Activated naive CD8-positive, alpha-beta T cell treated with anti-CD3 and anti-CD28 coated beads, Interleukin-2, amount 10 ng/mL, durations not matched to agents 7 days and 5 days (primary cell): ENCODE measurements at regions not wholly inside any gene's neighbourhood (a gene's known extent, or its start where the extent isn't known, plus 50 kb on each side); places are given as distances from the start of the nearest gene placed in this dataset.

ENCODE experiments used
- ATAC-seq: fragments of 150-1000 bp; cut with Tn5 transposase; one replicate; pipeline ENCODE4 v1.10.0; 2021; ENCODE audit warnings: low read depth, moderate library complexity
- POLR2A ChIA-PET: fragments of 350-600 bp; sonication (Branson Sonifier 250); formaldehyde crosslinking; loops from one replicate; lab custom pipeline; 2021; ENCODE audit warnings: antibody characterized with exemption; lab: Charles Lee
- DNase-seq: peaks from one replicate; pipeline ENCODE4 v3.0.0; 2021
- H3K27ac Mint-ChIP-seq: one replicate; pipeline ENCODE4 v1.8.0; 2022; ENCODE audit warnings: mild to moderate bottlenecking, mixed read lengths
- H3K27me3 Mint-ChIP-seq: one replicate; pipeline ENCODE4 v1.8.0; 2022; ENCODE audit warnings: mild to moderate bottlenecking, moderate library complexity, mixed read lengths
- H3K36me3 Mint-ChIP-seq: one replicate; pipeline ENCODE4 v1.8.0; 2021; ENCODE audit warnings: mild to moderate bottlenecking, mixed read lengths
- H3K4me1 Mint-ChIP-seq: one replicate; pipeline ENCODE4 v1.8.0; 2021; ENCODE audit warnings: mixed read lengths
- H3K4me3 Mint-ChIP-seq: one replicate; pipeline ENCODE4 v1.8.0; 2022; ENCODE audit warnings: mild to moderate bottlenecking, moderate library complexity, mixed read lengths
- H3K9me3 Mint-ChIP-seq: one replicate; pipeline ENCODE4 v1.8.0; 2021; ENCODE audit warnings: mixed read lengths

DNA sequence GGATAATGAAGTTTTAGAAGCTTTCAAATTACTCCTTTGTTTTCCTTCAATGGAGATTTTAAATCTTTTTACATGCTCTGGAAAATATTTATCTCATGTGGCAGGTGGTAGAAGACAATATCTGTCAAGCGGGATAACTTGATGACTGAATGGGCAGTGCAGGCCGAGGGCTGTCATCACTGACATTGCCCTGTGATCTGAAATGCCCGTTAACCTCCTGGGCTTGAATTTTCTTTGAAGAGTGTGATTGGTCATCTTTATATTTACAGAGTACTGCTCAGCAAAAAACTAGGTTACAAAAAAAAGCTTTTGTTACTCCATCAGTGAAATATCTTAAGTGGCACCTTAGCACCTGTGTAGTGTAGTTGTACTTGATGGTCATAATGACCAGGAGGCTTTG is 147.5 kb downstream of the GATB start:
- Mint-ChIP-seq H3K4me3 (no peak overlapping the region), H3K4me1 (no peaks in the 10 kb centered on the region)
- POLR2A ChIA-PET, result no interaction called here

DNA sequence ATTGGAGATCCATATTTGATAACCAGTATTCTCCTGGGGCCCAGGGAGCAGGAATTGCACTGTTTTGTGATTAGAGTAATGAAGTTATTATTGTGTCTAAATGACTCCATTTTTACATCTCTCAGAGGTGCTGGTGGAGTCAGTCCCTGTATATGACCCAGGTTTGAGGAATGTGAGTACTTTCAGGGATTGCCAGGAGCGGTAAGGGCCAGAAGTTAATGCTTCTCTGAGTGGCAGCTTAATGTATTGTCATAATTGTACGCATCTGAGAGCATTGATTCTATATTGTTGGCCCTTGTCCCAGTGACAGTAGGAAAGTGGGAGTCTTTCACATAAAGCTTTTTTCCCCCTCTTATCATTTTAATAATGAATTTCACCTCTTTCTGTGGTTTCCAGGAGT is 146.2 kb downstream of the GATB start:
- H3K4me3 Mint-ChIP-seq, result no peak overlapping the region
- POLR2A ChIA-PET, result no interaction called here
- DNase-seq (no peak), ATAC-seq (no peak)
- H3K36me3 Mint-ChIP-seq, result no peaks in the 10 kb centered on the region
- H3K4me1 Mint-ChIP-seq, result no peaks in the 10 kb centered on the region
- no peaks in the 10 kb centered on the region for H3K9me3 Mint-ChIP-seq
- H3K27me3 Mint-ChIP-seq, result peaks cover 26% of the 10 kb centered on the region
- no peak overlapping the region for H3K27ac Mint-ChIP-seq

More for the DNA sequence above, 147.5 kb downstream of the GATB start:
- H3K9me3 Mint-ChIP-seq, result no peaks in the 10 kb centered on the region
- DNase-seq (no peak), ATAC-seq (no peak)
- H3K27ac Mint-ChIP-seq, result no peak overlapping the region
- H3K27me3 Mint-ChIP-seq, result peaks cover 27% of the 10 kb centered on the region
- H3K36me3 Mint-ChIP-seq, result no peaks in the 10 kb centered on the region

DNA sequence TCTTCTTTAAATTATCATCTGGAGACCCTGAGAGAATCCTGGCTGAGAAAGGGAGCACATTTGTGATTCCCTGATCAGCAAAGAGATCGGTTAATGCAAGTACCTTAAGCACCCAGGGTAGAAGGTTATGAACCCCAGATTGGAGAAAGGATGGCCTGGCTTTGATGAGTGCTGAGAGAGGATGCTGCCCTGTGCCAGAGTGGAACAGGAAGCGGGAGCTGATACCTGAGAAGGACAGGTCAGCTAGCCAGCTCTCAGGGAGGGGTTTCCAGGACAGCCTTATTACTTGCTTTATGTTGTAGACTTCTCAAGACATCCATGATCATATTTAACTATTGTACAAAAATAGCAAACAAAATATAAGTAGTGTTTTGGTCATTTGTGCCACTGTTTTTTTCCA is 141.9 kb downstream of the GATB start:
- POLR2A ChIA-PET, result no interaction called here
- ATAC-seq, result no peak
- Mint-ChIP-seq H3K9me3 (no peaks in the 10 kb centered on the region), H3K4me1 (no peaks in the 10 kb centered on the region), H3K4me3 (no peak overlapping the region), H3K27ac (no peak overlapping the region), H3K36me3 (no peaks in the 10 kb centered on the region), H3K27me3 (peaks cover 22% of the 10 kb centered on the region)
- DNase-seq, result no peak

DNA sequence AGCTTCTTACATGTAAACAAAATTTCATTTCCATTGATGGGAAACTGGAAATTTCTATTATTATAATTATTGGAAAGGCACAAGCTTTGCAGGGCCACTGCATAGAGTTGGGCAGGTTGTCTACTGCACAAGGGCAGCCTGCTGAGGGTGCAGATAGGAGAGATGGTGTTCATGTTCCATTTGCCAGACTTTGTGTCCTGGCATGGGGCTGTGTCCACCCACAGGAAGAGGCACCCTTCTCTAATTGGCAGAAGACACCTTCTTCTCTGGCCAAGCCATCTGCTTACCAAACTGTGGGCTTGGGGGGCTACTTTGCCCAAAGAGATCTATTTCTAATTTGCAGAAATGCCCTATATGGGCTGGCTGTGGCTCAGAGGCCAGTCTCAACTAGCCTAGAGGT is 140.7 kb downstream of the GATB start:
- peaks cover 26% of the 10 kb centered on the region for H3K27me3 Mint-ChIP-seq
- DNase-seq (no peak), ATAC-seq (no peak)
- no peaks in the 10 kb centered on the region for H3K36me3 Mint-ChIP-seq
- no peaks in the 10 kb centered on the region for H3K4me1 Mint-ChIP-seq
- H3K4me3 Mint-ChIP-seq, result no peak overlapping the region
- POLR2A ChIA-PET, result no interaction called here
- no peaks in the 10 kb centered on the region for H3K9me3 Mint-ChIP-seq
- H3K27ac Mint-ChIP-seq, result no peak overlapping the region
